Transverse colon (tissue), 4 donors: ENCODE measurements at regions not wholly inside any gene's neighbourhood (a gene's known extent, or its start where the extent isn't known, plus 50 kb on each side); places are given as distances from the start of the nearest gene placed in this dataset.

Source experiments
- POLR2AphosphoS5 ChIP-seq, 3 donors: sonication (generic); formaldehyde crosslinking; IDR thresholded peaks; one replicate each; pipeline ENCODE4 v1.6.1; 2016; ENCODE audit warnings: antibody characterized with exemption in 3 of 3
- TF ChIP-seq, protein P1 (sequence below), 5 experiments: fragments of 200-600 bp in 3 of 5; fragments of 450-650 bp in 2 of 5; sonication (generic) in 3 of 5; IDR thresholded peaks; 1 replicate in 2 of 5; 2 replicates in 3 of 5; pipeline ENCODE4 v1.5.1; 2016 to 2017; ENCODE audit warnings: antibody characterized with exemption in 5 of 5, inconsistent platforms in 3 of 5, mild to moderate bottlenecking in 2 of 5, moderate library complexity in 1 of 5

DNA sequence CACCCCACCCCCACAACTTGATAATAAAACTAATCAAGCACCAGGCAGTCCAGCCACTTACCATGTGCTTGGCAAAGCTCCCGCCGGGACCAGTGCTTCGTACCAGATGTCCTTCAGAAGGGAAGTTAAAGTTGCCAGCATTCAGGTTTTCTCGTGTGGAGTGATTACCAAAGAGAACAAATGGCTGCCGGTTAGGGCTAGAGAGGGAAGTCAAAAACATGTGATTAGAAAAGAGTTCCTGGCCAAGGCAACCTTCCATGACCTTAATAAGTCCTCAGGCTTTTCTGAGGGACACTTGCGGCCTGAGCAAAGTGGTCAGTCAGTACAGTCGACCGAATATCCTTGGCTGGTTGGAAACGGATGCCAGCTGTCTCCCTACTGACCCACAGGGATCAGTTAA lies 67.0 kb downstream of the DNAAF9 start:
- TF ChIP-seq, protein P1, sequence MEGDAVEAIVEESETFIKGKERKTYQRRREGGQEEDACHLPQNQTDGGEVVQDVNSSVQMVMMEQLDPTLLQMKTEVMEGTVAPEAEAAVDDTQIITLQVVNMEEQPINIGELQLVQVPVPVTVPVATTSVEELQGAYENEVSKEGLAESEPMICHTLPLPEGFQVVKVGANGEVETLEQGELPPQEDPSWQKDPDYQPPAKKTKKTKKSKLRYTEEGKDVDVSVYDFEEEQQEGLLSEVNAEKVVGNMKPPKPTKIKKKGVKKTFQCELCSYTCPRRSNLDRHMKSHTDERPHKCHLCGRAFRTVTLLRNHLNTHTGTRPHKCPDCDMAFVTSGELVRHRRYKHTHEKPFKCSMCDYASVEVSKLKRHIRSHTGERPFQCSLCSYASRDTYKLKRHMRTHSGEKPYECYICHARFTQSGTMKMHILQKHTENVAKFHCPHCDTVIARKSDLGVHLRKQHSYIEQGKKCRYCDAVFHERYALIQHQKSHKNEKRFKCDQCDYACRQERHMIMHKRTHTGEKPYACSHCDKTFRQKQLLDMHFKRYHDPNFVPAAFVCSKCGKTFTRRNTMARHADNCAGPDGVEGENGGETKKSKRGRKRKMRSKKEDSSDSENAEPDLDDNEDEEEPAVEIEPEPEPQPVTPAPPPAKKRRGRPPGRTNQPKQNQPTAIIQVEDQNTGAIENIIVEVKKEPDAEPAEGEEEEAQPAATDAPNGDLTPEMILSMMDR (IDR thresholded peaks at IDR 0.05) = no peak
- TF ChIP-seq POLR2AphosphoS5 (IDR thresholded peaks at IDR 0.05) = no peak
